Small intestine (tissue), 7 donors: ENCODE measurements at regions not wholly inside any gene's neighbourhood (a gene's known extent, or its start where the extent isn't known, plus 50 kb on each side); places are given as distances from the start of the nearest gene placed in this dataset.

ENCODE experiments used
- DNase-seq, 2 donors: peaks; one replicate each; pipeline versions ENCODE4 v3.0.0 to v3.0.0-alpha.2; 2013
- FAIRE-seq: peaks from 2 replicates; lab custom pipeline; 2012; peaks lifted over from hg19 to GRCh38; lab: Jason Lieb, UNC
- H3K27ac ChIP-seq, 3 donors: one replicate each; pipeline ENCODE4 v1.5.1; 2013; ENCODE audit warnings: low read length in 2 of 3, mild to moderate bottlenecking in 2 of 3, control low read depth in 1 of 3, inconsistent platforms in 1 of 3, low read depth in 1 of 3, moderate library complexity in 1 of 3
- H3K27me3 ChIP-seq, 3 donors: one replicate each; pipeline ENCODE4 v1.6.1; 2013; ENCODE audit warnings: low read length in 3 of 3, inconsistent platforms in 1 of 3; ENCODE audit not compliant: control insufficient read depth in 3 of 3, insufficient read depth in 3 of 3
- H3K36me3 ChIP-seq, 3 donors: one replicate each; pipeline ENCODE4 v1.6.1; 2013; ENCODE audit warnings: low read length in 3 of 3, inconsistent platforms in 1 of 3, low read depth in 1 of 3, mild to moderate bottlenecking in 1 of 3, moderate library complexity in 1 of 3; ENCODE audit not compliant: control insufficient read depth in 3 of 3, insufficient read depth in 2 of 3
- H3K4me1 ChIP-seq, 3 donors: one replicate each; pipeline ENCODE4 v1.6.1; 2013; ENCODE audit warnings: low read length in 2 of 3, inconsistent platforms in 1 of 3, low read depth in 1 of 3, mild to moderate bottlenecking in 1 of 3, moderate library complexity in 1 of 3; ENCODE audit not compliant: control insufficient read depth in 3 of 3, insufficient read depth in 2 of 3
- H3K4me3 ChIP-seq, 3 donors: one replicate each; pipeline ENCODE4 v1.5.1; 2013; ENCODE audit warnings: low read length in 3 of 3, control low read depth in 1 of 3, inconsistent platforms in 1 of 3, low read depth in 1 of 3, mild to moderate bottlenecking in 1 of 3, moderate library complexity in 1 of 3
- H3K9me3 ChIP-seq, 2 donors: one replicate each; pipeline ENCODE4 v1.6.1; 2013; ENCODE audit warnings: low read depth in 1 of 2, low read length in 1 of 2; ENCODE audit not compliant: control insufficient read depth in 2 of 2, insufficient read depth in 1 of 2
- WGBS, 3 donors: extraction: QIAGEN DNeasy Blood & Tissue Kit; methylation state at CpG; one replicate each; pipeline ENCODE4 v1.1.7; 2013; 5-methylcytosine and 5-hydroxymethylcytosine counted together
- donor health status: healthy with polysubstance abuse.
- donor health status: control.
- donor health status: control.
- donor health status: Bipolar disorder and iron deficiency.
- donor health status: healthy.

DNA sequence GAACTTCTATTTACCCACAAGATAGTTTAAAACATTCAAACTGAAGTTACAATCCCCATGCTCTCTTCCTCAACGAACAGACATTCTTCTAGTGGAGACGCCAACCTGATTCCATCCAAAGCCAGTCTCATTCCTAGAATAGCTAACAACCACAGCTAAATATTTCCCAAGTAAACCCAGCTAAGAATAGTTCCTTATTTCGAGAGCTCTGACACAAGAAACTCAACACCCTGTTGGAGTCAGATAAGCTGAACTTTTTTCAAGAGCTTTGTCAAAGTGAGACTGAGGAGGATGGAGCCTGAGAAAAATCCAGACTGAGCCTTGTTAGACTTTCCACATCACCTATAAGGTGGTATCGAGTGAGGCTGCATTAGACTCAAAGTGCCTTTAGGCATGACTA is 56.7 kb upstream of the RPS23 start:
- Histone ChIP-seq H3K27ac (no peak overlapping the region), H3K4me1 (no peaks in the 10 kb centered on the region), H3K27me3 (no peaks in the 10 kb centered on the region), H3K4me3 (no peak overlapping the region), H3K36me3 (no peaks in the 10 kb centered on the region), H3K9me3 (no peaks in the 10 kb centered on the region)
- 56 to 78% (median 67%) methylated on average over 4 of the region's 4 CpGs for WGBS, 3 donors
- no peak for DNase-seq
- FAIRE-seq, result no peak

DNA sequence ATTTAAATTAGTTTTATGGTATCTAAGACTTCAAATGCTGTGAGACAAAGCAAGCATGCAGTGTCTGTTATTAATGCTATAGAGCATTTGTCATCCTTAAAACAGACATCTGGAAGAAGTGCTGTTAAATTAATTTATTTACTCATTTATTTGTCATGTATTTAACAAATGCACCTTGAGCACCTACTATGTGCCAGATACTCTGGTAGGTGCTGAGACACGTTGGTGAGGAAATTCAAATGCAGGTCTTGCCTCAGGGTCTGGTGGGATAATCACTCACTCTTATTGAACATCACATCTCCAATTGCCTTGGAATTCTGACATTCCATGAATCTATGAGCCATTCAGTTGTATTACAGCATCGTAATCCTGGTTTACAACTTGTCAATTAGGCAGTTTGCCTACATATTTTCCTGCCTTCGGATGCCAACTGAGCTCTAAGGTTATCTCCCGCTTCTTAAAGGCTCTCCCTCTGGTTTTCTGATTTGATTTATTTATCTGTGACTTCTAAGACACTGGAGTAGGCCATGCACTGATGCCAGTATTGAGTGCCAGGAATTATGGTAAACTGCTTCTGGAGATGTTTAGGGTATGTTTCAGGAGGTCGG is 56.0 kb upstream of the RPS23 start:
- no peaks in the 10 kb centered on the region for H3K27me3 ChIP-seq
- H3K4me1 ChIP-seq, result no peaks in the 10 kb centered on the region
- DNase-seq (no peak), FAIRE-seq (no peak)
- no peaks in the 10 kb centered on the region for H3K36me3 ChIP-seq
- 58 to 71% (median 63%) methylated on average over 5 of the region's 5 CpGs for WGBS, 3 donors
- H3K27ac ChIP-seq, result no peak overlapping the region
- H3K4me3 ChIP-seq, result no peak overlapping the region
- peaks cover 0 to 2% of the 10 kb centered on the region in 2 donors for H3K9me3 ChIP-seq

DNA sequence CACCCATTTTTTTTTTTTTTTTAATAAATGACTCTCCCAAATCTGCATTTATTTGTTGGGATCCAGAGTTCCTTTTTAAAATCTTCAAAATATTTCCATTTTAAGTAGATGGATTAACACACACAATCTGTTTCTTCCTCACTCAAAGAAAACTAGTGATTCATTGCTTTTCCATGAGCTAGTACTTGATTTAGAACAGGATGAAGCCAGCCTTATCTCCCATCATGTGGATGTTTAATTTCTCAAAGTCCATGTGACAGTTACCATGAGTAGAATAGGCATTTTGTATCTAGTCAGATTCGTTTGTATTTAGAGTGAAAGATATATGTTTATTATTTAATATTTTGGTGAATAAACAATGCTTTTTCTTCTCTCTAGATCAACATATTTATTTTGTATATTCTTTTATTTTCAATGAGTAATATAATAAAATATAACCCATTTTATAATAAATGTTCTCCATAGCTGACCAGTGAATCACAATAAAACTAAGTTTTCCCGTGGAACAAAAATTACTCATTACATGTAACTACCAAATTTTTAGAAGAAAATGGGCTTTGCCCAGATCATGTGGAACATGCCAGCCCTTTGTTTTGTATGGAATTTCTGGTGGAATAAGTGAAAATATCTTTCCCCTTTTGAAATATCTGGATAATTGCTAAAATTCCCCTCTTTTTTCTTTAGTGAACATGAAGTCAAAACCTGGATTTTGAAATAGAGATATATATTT is 54.9 kb upstream of the RPS23 start:
- 61 to 64% (median 62%) methylated on average over 2 of the region's 2 CpGs for WGBS, 3 donors
- no peak for DNase-seq
- FAIRE-seq, result no peak
- peaks cover 0 to 10% of the 10 kb centered on the region in 2 donors for H3K9me3 ChIP-seq
- no peaks in the 10 kb centered on the region for H3K27me3 ChIP-seq
- no peak overlapping the region for H3K27ac ChIP-seq
- no peaks in the 10 kb centered on the region for H3K4me1 ChIP-seq
- H3K4me3 ChIP-seq, result no peak overlapping the region
- no peaks in the 10 kb centered on the region for H3K36me3 ChIP-seq

DNA sequence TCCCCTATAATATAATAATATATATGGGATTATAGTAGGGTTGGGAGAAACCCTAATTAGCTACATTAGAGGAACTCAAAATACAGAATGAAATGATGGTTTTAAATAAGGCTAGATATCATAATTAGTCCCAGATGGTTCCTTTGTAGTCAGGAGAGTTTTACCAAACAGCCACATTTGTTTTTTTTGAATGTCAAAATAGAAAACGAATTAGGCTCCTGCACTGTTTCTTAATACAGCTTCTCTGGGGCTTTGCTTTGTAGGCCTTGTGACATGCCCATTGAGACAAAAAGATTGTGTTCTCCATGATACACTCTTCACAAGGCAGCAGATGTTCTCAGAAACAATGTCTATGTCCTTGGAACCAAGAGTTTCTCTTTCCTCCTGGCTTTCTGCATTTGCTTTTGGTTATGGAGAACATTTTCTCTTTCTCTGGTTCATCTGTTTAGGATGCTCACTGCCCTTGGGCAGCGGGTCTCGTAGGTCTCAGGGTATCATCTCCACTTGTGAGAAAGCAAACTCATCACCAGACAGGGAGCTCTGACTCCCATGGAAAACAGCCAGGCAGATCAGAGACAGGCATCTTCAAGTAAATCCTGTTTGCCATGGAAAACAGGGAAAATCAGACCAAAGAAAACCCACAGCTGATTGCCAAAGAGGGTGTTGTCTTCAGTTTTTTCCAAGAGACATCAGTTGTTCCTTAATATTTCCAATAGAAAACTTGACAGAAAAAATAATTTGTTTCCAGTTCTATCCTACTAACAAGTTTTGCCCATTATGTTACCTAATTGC is 54.1 kb upstream of the RPS23 start:
- no peaks in the 10 kb centered on the region for H3K4me1 ChIP-seq
- no peak overlapping the region for H3K27ac ChIP-seq
- peaks cover 0 to 10% of the 10 kb centered on the region in 2 donors for H3K9me3 ChIP-seq
- DNase-seq, result no peak
- no peak overlapping the region for H3K4me3 ChIP-seq
- no peaks in the 10 kb centered on the region for H3K27me3 ChIP-seq
- no peaks in the 10 kb centered on the region for H3K36me3 ChIP-seq
- WGBS, 3 donors, result 81 to 92% (median 88%) methylated on average over 3 of the region's 3 CpGs
- FAIRE-seq, result no peak

DNA sequence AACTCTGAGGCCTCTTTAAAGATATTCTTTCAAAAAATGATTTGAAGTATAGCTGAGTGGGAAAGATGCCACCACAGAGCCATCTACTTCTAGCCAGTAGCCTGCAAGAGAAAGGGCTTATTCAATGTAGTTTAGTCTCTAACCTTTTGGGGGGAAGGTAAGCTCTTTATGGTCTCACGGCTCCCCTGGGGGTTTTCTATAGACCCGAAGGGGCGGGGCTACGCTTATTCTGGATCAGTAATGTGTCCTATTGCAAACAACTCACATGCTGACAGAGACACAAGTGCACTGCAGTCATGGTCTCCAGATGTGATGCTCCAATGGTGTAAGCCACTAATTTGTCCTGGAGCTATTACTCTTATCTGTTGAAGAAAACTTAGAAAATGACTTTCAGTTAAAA is 53.4 kb upstream of the RPS23 start:
- no peak for DNase-seq
- no peak for FAIRE-seq
- Histone ChIP-seq H3K27ac (no peak overlapping the region), H3K9me3 (peaks cover 0 to 10% of the 10 kb centered on the region in 2 donors), H3K4me1 (no peaks in the 10 kb centered on the region), H3K4me3 (no peak overlapping the region), H3K36me3 (no peaks in the 10 kb centered on the region), H3K27me3 (no peaks in the 10 kb centered on the region)
- 90 to 94% (median 93%) methylated on average over 4 of the region's 4 CpGs for WGBS, 3 donors

DNA sequence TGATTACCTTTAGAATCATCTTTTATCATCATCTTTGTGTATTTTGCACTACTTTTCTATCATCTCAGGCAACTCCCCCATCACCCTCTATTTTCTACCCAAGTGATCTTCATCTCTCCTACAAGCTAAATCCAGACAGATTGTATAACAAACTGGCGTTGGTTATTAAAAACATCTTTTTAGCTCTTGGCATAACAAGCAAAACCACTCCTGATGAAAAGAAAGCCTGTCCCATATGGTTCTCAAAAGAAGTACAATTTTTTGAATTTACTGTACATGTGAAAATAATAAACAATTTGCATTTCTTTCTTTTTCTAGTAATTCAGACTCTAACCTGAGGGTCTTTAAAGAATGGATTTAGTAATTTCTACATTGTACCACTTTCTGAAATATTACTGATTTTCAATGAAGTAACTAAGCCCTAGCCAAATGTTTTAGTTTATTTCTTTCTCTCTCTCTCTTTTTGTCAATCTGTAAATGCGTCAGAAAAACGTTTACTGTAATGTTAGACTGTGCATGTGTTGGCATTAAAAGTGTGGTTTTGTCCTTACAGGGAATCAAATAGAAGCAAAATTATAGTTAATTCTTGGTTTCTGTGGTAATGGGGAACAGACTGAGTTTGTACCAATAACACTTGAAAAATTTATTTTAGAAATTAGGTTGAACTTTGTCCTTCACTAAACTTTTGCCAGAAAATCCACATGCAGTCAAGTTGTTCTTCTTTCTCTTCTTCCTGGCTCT is 52.5 kb upstream of the RPS23 start:
- Histone ChIP-seq H3K9me3 (peaks cover 0 to 10% of the 10 kb centered on the region in 2 donors), H3K4me1 (no peaks in the 10 kb centered on the region), H3K4me3 (no peak overlapping the region), H3K27ac (no peak overlapping the region), H3K27me3 (no peaks in the 10 kb centered on the region), H3K36me3 (no peaks in the 10 kb centered on the region)
- WGBS, 3 donors, result 71 to 86% (median 86%) methylated on average over 3 of the region's 3 CpGs
- no peak for DNase-seq
- no peak for FAIRE-seq

DNA sequence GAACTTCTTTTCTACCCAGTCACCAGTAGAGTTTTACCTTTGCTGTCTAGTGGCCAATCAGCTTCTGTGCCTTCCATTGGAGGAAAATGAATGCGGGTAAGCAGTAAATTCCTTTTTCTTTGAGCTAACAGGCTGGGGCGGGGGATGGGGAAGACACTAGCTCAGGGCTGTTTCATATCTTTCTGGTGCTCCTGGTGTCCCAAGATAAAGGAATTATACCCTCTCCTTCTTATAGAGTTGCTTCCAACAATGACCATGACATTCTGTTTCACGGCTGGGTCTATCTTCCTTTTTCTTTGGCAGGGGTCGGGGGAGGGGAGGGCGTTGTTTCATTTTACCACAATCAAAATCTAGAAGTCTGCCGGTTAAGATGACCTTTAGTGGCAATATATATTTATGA is 51.2 kb upstream of the RPS23 start:
- no peak for FAIRE-seq
- 85 to 92% (median 86%) methylated on average over 6 of the region's 6 CpGs for WGBS, 3 donors
- H3K4me1 ChIP-seq, result no peaks in the 10 kb centered on the region

More for the DNA sequence above, 51.2 kb upstream of the RPS23 start:
- H3K27ac ChIP-seq, result no peak overlapping the region
- no peaks in the 10 kb centered on the region for H3K36me3 ChIP-seq
- H3K4me3 ChIP-seq, result no peak overlapping the region
- no peak for DNase-seq
- H3K27me3 ChIP-seq, result peaks cover 0 to 2% (median 0%) of the 10 kb centered on the region in 3 donors
- H3K9me3 ChIP-seq, result peaks cover 0 to 10% of the 10 kb centered on the region in 2 donors
